Ishikawa (cell line): ENCODE measurements at regions not wholly inside any gene's neighbourhood (a gene's known extent, or its start where the extent isn't known, plus 50 kb on each side); places are given as distances from the start of the nearest gene placed in this dataset.

Source experiments
- RAD21 ChIP-seq: IDR thresholded peaks from 2 replicates; pipeline ENCODE4 v1.6.1; 2012; ENCODE audit warnings: low read depth
- YY1 ChIP-seq: IDR thresholded peaks from 2 replicates; pipeline ENCODE4 v1.6.1; 2012; ENCODE audit warnings: low read depth
- TF ChIP-seq, protein P1 (sequence below): IDR thresholded peaks from 2 replicates; pipeline ENCODE4 v1.6.1; 2012

DNA sequence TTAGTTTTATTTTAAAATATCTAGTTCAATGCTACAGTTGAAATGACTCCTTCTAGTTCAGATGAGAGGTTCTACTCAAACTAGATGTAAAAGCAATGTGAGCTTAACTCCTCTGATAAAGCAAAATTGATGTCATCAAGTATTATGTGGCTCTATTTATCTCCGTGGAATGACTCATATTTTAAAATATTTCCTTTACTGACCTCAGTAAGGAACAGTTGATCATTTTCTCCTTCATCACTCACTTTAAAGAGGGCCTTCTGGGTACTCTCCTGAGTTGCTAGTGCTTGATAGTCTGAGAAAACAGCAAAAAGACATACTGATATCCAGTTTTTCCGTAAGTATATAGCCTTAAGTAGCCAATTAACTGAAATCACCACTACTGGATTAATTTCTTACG, 1099.3 kb downstream of the ROBO2 start:
- TF ChIP-seq RAD21 (no peak), YY1 (no peak)
- TF ChIP-seq, protein P1, sequence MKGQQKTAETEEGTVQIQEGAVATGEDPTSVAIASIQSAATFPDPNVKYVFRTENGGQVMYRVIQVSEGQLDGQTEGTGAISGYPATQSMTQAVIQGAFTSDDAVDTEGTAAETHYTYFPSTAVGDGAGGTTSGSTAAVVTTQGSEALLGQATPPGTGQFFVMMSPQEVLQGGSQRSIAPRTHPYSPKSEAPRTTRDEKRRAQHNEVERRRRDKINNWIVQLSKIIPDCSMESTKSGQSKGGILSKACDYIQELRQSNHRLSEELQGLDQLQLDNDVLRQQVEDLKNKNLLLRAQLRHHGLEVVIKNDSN, result no peak
